ENCODE measurements at regions not wholly inside any gene's neighbourhood (a gene's known extent, or its start where the extent isn't known, plus 50 kb on each side); places are given as distances from the start of the nearest gene placed in this dataset.

DNA sequence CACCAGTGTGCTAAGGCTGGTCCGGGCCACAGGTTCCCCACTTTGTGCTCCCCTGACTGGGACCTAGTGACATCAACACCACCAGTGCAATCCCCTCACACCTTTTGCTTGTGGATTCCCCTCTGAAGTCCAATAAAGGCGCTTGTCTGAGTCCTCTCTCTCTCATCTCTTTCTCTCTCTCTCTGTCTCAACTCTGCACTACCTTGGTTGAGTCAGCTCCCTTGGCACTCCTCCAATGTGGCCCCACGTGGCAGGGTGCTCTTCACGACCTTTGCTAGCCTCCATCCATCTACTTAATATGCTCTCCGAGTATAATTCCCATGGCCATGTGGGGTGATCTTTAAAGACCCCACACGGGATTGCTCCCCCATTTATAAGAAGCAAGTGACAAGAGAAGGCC, 385.0 kb downstream of the CD83 start:
- peak; percentile 22 for DNase-seq
- H3K27me3 ChIP-seq (replicated peaks): no peaks in the 10 kb centered on the region
- H3K4me3 ChIP-seq (ENCODE audit: low read depth, low read length): no peak overlapping the region
- no peak for TF ChIP-seq CTCF (IDR thresholded peaks at IDR 0.05; ENCODE audit: low read depth, low read length, missing control alignments)
- no peak overlapping the region for H3K27ac ChIP-seq
- in situ Hi-C loops (cut with HindIII; ENCODE audit: low pct_ligation_motif_present, low sequenced_read_pairs): no loop called here
- H3K36me3 ChIP-seq (replicated peaks): no peaks in the 10 kb centered on the region

DNA sequence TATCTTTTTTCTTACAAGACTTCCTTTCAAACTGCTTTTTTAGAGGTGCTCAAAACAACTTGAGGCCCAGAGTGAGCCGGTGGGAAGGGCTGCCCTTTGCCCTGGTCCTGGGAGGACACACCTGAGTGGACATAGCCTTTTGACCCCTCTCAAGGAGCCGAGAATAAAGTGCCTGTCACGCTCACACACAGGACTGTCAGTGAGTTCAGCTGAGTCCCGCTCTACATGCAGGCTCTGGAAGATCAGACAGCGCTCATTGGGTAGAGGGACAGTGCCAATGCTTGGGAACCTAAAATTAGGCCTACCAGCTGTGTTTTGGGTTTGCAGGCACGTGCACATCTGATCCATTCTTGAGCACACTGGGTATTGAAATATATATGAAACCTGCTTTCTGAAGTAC, 387.8 kb downstream of the CD83 start:
- H3K27ac ChIP-seq: no peak overlapping the region
- H3K36me3 ChIP-seq (replicated peaks): no peaks in the 10 kb centered on the region
- no peak overlapping the region for H3K4me3 ChIP-seq (ENCODE audit: low read depth, low read length)
- H3K27me3 ChIP-seq (replicated peaks): no peaks in the 10 kb centered on the region
- in situ Hi-C loops (cut with HindIII; ENCODE audit: low pct_ligation_motif_present, low sequenced_read_pairs): no loop called here
- no peak for DNase-seq
- no peak for TF ChIP-seq CTCF (IDR thresholded peaks at IDR 0.05; ENCODE audit: low read depth, low read length, missing control alignments)

DNA sequence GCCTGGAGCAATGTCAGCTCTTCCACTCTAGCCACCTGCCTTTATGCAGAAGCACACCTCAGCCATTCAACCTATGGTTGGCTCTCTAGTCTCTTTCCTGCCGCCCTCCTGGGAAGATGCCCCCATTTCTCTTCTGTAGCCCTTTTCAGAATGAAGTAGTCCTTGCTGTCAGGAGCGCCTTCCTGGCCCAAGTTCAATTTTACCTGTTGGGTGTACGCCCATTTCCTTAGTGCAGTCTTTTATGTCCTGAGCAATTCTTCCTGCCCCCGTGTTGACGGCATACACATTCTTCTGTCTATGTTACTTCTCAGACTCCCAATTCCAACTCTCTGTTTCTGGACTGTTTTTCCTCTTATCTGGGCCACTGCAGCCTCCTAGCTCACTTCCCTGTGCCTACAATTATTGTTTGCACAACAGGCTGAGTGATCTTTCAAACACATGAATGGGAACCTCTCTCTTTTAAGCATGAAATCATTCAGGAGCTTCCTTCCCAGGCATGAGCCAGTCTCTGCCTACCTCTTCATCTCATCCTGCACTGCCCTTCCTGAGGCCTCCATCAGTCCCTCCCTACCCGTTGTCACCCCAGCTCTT, 389.2 kb downstream of the CD83 start:
- DNase-seq: no peak
- in situ Hi-C loops (cut with HindIII; ENCODE audit: low pct_ligation_motif_present, low sequenced_read_pairs): no loop called here
- no peaks in the 10 kb centered on the region for H3K36me3 ChIP-seq (replicated peaks)
- no peak overlapping the region for H3K4me3 ChIP-seq (ENCODE audit: low read depth, low read length)
- no peaks in the 10 kb centered on the region for H3K27me3 ChIP-seq (replicated peaks)
- TF ChIP-seq CTCF (IDR thresholded peaks at IDR 0.05; ENCODE audit: low read depth, low read length, missing control alignments): no peak
- no peak overlapping the region for H3K27ac ChIP-seq

- Histone ChIP-seq H3K27ac (no peak overlapping the region), H3K36me3 (replicated peaks) (no peaks in the 10 kb centered on the region), H3K27me3 (replicated peaks) (no peaks in the 10 kb centered on the region), H3K4me3 (ENCODE audit: low read depth, low read length) (no peak overlapping the region)
- no peak for DNase-seq
- TF ChIP-seq CTCF (IDR thresholded peaks at IDR 0.05; ENCODE audit: low read depth, low read length, missing control alignments): no peak
- in situ Hi-C loops (cut with HindIII; ENCODE audit: low pct_ligation_motif_present, low sequenced_read_pairs): no loop called here
These were observed 391.5 kb downstream of the CD83 start for GRCh38 chr6:14509120-14509519.

DNA sequence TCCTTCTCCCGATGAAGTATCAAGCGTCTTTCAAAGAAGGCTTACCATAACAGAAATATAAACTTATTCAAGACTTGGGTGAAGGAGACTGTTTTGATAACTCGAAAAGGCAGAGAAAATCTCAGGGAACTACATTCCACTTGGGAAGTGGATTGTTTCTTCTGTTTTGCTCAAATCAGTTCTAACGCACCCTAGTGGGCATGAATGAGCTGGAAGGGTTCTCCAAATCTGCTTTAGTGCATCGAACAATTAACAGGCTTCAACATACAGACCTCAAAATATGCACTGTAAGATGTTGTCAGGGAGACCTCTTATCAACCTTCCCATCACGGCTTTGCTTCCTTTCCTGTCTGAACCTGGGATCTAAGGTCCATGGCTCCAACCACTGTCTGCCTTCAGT, 392.5 kb downstream of the CD83 start:
- no peak for DNase-seq
- TF ChIP-seq CTCF (IDR thresholded peaks at IDR 0.05; ENCODE audit: low read depth, low read length, missing control alignments): peak; percentile 27
- in situ Hi-C loops (cut with HindIII; ENCODE audit: low pct_ligation_motif_present, low sequenced_read_pairs): no loop called here

DNA sequence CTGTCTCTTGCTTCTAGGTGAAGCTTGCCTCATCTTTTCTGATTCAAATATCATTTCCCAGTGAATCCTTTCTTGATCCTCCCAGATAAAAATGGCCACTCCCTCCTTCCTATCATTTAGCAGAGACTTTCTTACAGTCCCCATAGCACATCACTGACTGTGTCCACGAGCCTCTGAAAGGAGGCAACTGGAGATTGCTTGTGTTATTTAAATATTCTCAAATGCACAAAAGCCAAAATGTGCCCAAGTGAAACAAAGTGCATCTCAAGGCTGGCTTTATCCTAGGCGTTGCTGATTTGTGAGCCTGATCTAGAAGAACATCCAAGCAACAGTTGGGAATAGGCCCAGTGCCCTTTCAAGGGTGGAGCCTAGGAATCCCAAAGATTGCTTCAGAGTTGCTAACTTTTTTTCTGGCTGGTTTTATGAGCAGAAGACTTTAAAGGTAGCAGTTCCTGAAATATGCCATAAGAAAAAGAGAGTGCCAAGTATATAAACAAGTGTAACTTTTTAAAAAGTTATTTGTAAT, 393.6 kb downstream of the CD83 start:
- no peak for DNase-seq
- no peaks in the 10 kb centered on the region for H3K36me3 ChIP-seq (replicated peaks)
- no peaks in the 10 kb centered on the region for H3K27me3 ChIP-seq (replicated peaks)
- no peak overlapping the region for H3K27ac ChIP-seq
- in situ Hi-C loops (cut with HindIII; ENCODE audit: low pct_ligation_motif_present, low sequenced_read_pairs): no loop called here
- no peak overlapping the region for H3K4me3 ChIP-seq (ENCODE audit: low read depth, low read length)
- TF ChIP-seq CTCF (IDR thresholded peaks at IDR 0.05; ENCODE audit: low read depth, low read length, missing control alignments): no peak

More for the DNA sequence above, 392.5 kb downstream of the CD83 start:
- Histone ChIP-seq H3K27ac (no peak overlapping the region), H3K27me3 (replicated peaks) (no peaks in the 10 kb centered on the region), H3K36me3 (replicated peaks) (no peaks in the 10 kb centered on the region), H3K4me3 (ENCODE audit: low read depth, low read length) (no peak overlapping the region)
